ENCODE measurements at regions not wholly inside any gene's neighbourhood (a gene's known extent, or its start where the extent isn't known, plus 50 kb on each side); places are given as distances from the start of the nearest gene placed in this dataset.

DNA sequence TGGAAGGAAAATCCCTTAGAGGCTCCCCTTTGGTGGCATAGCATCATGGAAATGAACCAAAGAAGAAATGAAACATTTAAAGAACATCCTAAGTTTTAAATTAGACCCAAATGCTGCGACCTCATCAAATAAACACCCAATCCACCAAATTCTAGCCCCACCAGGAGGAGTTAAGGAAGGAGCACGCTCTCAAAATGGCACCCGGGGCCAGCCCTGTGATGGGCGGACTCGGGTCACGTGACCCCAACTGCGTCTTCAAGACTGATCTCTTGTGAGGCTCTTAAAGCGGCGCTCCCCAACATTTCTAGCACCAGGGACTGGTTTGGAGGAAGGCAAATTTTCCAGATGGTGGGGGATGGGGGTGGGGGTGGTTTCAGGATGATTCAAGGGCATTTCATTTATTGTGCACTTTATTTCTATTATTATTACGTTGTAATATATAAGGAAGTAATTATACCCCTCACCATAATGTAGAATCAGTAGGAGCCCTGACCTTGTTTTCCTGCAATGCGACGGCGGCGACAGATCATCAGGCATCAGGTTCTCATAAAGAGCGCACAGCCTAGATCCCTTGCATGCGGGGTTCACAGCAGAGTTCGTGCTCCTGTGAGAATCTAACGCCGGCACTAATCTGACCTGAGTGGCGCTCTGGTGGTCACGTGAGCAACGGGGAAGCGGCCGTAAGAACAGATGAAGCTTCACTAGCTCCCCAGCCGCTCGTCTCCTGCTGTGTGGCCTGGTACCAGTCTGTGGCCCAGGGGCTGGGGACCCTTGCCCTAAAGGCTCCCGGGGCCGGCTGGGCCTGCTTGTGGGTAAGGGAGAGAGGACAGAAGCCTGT lies 55.3 kb upstream of the SLC22A11 start:
- H3K27ac ChIP-seq (ENCODE audit: insufficient read depth, low read length), result no peak overlapping the region
- H4K5ac ChIP-seq (ENCODE audit: low read depth, low read length), result no peak overlapping the region
- no peak overlapping the region for H3K4ac ChIP-seq (ENCODE audit: low read depth, low read length)
- CTCF ChIA-PET, result no interaction called here
- no peak overlapping the region for H4K91ac ChIP-seq (ENCODE audit: insufficient read depth, low read depth, low read length)
- H4K20me1 ChIP-seq (ENCODE audit: insufficient read depth, low read length), result no peaks in the 10 kb centered on the region
- intact Hi-C loops (cut with micrococcal nuclease) (no loop called here), in situ Hi-C loops (cut with MboI; ENCODE audit: low sequenced_read_pairs) (no loop called here), dilution Hi-C loops (cut with HindIII; ENCODE audit: low sequenced_read_pairs, unreplicated experiment) (no loop called here)
- no peak for TF ChIP-seq RFX5 (IDR thresholded peaks at IDR 0.05; ENCODE audit: low read depth, low read length)
- TF ChIP-seq, protein P1, sequence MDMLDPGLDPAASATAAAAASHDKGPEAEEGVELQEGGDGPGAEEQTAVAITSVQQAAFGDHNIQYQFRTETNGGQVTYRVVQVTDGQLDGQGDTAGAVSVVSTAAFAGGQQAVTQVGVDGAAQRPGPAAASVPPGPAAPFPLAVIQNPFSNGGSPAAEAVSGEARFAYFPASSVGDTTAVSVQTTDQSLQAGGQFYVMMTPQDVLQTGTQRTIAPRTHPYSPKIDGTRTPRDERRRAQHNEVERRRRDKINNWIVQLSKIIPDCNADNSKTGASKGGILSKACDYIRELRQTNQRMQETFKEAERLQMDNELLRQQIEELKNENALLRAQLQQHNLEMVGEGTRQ (IDR thresholded peaks at IDR 0.05; ENCODE audit: low read depth, low read length), result peak; percentile 33; the same call in 1 of the 2 replicates
- no peak for TF ChIP-seq SMC3 (IDR thresholded peaks at IDR 0.05; ENCODE audit: low read depth, low read length)
- no peak for TF ChIP-seq RAD21 (IDR thresholded peaks at IDR 0.05; ENCODE audit: low read length)
- no peak for ATAC-seq (ENCODE audit: low read depth)
- no peaks in the 10 kb centered on the region for H3K36me3 ChIP-seq (ENCODE audit: control insufficient read depth, insufficient read depth, low read length)
- WGBS, 2 experiments (ENCODE audit: extremely low coverage in 2 of 2, insufficient read length in 1 of 2), result 66% methylated on average over 8 of the region's 28 CpGs; no CpG with 5 or more reads in 1 of the 2 experiments
- no peak overlapping the region for H3K56ac ChIP-seq (ENCODE audit: extremely low read depth, insufficient read depth, low read length)
- no peak overlapping the region for H3K4me2 ChIP-seq (ENCODE audit: low read depth, low read length)
- POLR2A ChIA-PET (ENCODE audit: unreplicated experiment), result no interaction called here
- DNase-seq, result no peak
- no peaks in the 10 kb centered on the region for H3K79me1 ChIP-seq (ENCODE audit: low read depth in 1 of 2, low read length in 2 of 2)
- peaks cover 6% of the 10 kb centered on the region for H3K9me3 ChIP-seq (ENCODE audit: control insufficient read depth, insufficient read depth, low read length)
- BruUV-seq (replicated peaks), result no TSS peak
- no peak overlapping the region for H3K14ac ChIP-seq (replicated peaks; ENCODE audit: low read depth, low read length)
- peaks cover 29% of the 10 kb centered on the region for H3K27me3 ChIP-seq (ENCODE audit: control insufficient read depth, insufficient read depth, low read length)
- H2BK15ac ChIP-seq (ENCODE audit: low read depth, low read length), result no peak overlapping the region
- H2AK9ac ChIP-seq (replicated peaks; ENCODE audit: low read depth, low read length, poor library complexity), result no peak overlapping the region
- H2BK20ac ChIP-seq (ENCODE audit: low read depth, low read length), result no peak overlapping the region
- no peaks in the 10 kb centered on the region for H3K4me1 ChIP-seq (ENCODE audit: control insufficient read depth, insufficient read depth, low read length)
- no peak overlapping the region for H3K9ac ChIP-seq (ENCODE audit: low read depth, low read length)
- no peak overlapping the region for H4K8ac ChIP-seq (ENCODE audit: low read depth in 2 of 2, low read length in 2 of 2)
- no peak overlapping the region for H3K4me3 ChIP-seq (ENCODE audit: insufficient read depth, low read depth, low read length)
- H2BK5ac ChIP-seq (ENCODE audit: low read depth, low read length, poor library complexity, severe bottlenecking), result no peak overlapping the region
- no peak overlapping the region for H3K23ac ChIP-seq (ENCODE audit: low read depth, low read length)
- H2BK120ac ChIP-seq (ENCODE audit: low read depth, low read length), result no peak overlapping the region
- no peak overlapping the region for H2AFZ ChIP-seq (replicated peaks; ENCODE audit: low read length, poor library complexity)
- H3K18ac ChIP-seq (ENCODE audit: low read depth, low read length), result no peak overlapping the region
- no peaks in the 10 kb centered on the region for H3K9me1 ChIP-seq (ENCODE audit: insufficient read depth, low read length)
- no peak overlapping the region for H2AK5ac ChIP-seq (ENCODE audit: low read depth, low read length)
